PC-9 (cell line): ENCODE measurements at regions not wholly inside any gene's neighbourhood (a gene's known extent, or its start where the extent isn't known, plus 50 kb on each side); places are given as distances from the start of the nearest gene placed in this dataset.

Experiments used
- BruUV-seq: library from RNA; stranded (reverse); fragments of 400-500 nt; replicated peaks from 2 replicates; lab custom pipeline; 2021; lab: Mats Ljungman, UMichigan
- CTCF ChIA-PET: fragments of 300-600 bp; sonication (Branson Sonifier 250); formaldehyde crosslinking; loops from one replicate; lab custom pipeline; 2022; ENCODE audit warnings: antibody characterized with exemption; lab: Charles Lee
- POLR2A ChIA-PET: fragments of 300-600 bp; sonication (Branson Sonifier 250); formaldehyde crosslinking; loops from one replicate; lab custom pipeline; 2022; ENCODE audit warnings: antibody characterized with exemption; ENCODE audit not compliant: unreplicated experiment; lab: Charles Lee
- DNase-seq, 2 experiments: peaks; one replicate each; pipeline versions ENCODE4 v3.0.0 to v3.0.0-alpha.2; 2015 to 2022; ENCODE audit warnings: mixed read lengths in 1 of 2
- H2AFZ ChIP-seq: fragments of 200-600 bp; sonication (generic); 2 replicates; pipeline ENCODE4 v1.8.1; 2017; ENCODE audit warnings: antibody characterized with exemption
- H3F3A ChIP-seq: fragments of 200-600 bp; sonication (generic); 2 replicates; pipeline ENCODE4 v1.8.1; 2017; ENCODE audit warnings: antibody characterized with exemption, mild to moderate bottlenecking, low read depth; ENCODE audit not compliant: insufficient read depth
- H3K27ac ChIP-seq: fragments of 200-600 bp; sonication (generic); 2 replicates; pipeline ENCODE4 v1.6.1; 2016; ENCODE audit warnings: mixed run types
- H3K27me3 ChIP-seq: fragments of 200-600 bp; sonication (generic); 2 replicates; pipeline ENCODE4 v1.6.1; 2016; ENCODE audit warnings: low read depth, mixed run types; ENCODE audit not compliant: insufficient read depth
- H3K36me3 ChIP-seq: fragments of 200-600 bp; sonication (generic); 2 replicates; pipeline ENCODE4 v1.6.1; 2016; ENCODE audit warnings: low read depth, mixed run types
- H3K4me1 ChIP-seq: fragments of 200-600 bp; sonication (generic); replicated peaks from 2 replicates; pipeline ENCODE4 v1.6.1; 2016; ENCODE audit warnings: mixed run types; ENCODE audit not compliant: insufficient read depth
- H3K4me2 ChIP-seq: fragments of 200-600 bp; sonication (generic); 2 replicates; pipeline ENCODE4 v1.6.1; 2017; ENCODE audit warnings: mixed run types
- H3K4me3 ChIP-seq: fragments of 200-600 bp; sonication (generic); 2 replicates; pipeline ENCODE4 v1.6.1; 2016; ENCODE audit warnings: mixed run types
- H3K79me2 ChIP-seq: fragments of 200-600 bp; sonication (generic); 2 replicates; pipeline ENCODE4 v1.6.1; 2017; ENCODE audit warnings: low read depth, mixed run types
- H3K9me2 ChIP-seq: fragments of 200-600 bp; sonication (generic); 2 replicates; pipeline ENCODE4 v1.8.1; 2017; ENCODE audit warnings: mild to moderate bottlenecking; ENCODE audit not compliant: insufficient read depth
- H3K9me3 ChIP-seq: fragments of 200-600 bp; sonication (generic); 2 replicates; pipeline ENCODE4 v1.8.1; 2016; ENCODE audit warnings: low read depth; ENCODE audit not compliant: insufficient read depth
- H4K20me1 ChIP-seq: fragments of 200-600 bp; sonication (generic); 2 replicates; pipeline ENCODE4 v1.8.1; 2017; ENCODE audit not compliant: insufficient read depth
- CTCF ChIP-seq: fragments of 200-600 bp; sonication (generic); conservative IDR thresholded peaks from 2 replicates; pipeline ENCODE4 v1.6.1; 2017; ENCODE audit warnings: mixed run types, antibody characterized with exemption, mild to moderate bottlenecking, moderate library complexity
- EZH2 ChIP-seq: fragments of 200-600 bp; sonication (generic); IDR thresholded peaks from 2 replicates; pipeline ENCODE4 v1.8.0; 2017; ENCODE audit warnings: antibody characterized with exemption, low read depth
- intact Hi-C: fragments of 100-400 bp; cut with micrococcal nuclease; formaldehyde crosslinking; loops from one replicate; pipeline ENCODE4 v1.10.0; 2022; ENCODE audit not compliant: unreplicated experiment

DNA sequence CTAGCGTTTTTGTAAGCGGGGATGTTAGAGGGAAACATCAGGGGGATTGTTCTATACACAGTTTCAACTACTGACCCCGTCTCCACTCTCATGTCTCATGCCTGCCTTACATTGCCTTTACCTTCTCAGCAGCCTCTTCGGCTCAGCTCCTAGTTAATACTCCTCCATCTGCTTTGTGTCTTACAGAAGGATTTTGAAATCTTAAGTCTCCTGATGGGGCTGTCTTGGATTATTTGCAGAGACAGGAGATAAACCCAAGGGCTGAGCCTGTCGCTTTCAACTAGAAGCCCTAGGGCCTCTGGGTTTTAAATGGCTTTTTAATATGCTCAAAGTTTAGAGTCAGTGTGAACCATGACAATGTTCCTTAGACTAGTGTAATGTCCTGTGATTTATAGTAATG is 161.5 kb downstream of the CARTPT start:
- Histone ChIP-seq H3K27ac (no peak overlapping the region), H3K36me3 (no peaks in the 10 kb centered on the region), H4K20me1 (no peaks in the 10 kb centered on the region), H3K27me3 (no peaks in the 10 kb centered on the region), H3K9me3 (no peaks in the 10 kb centered on the region), H3K4me1 (peaks cover 17% of the 10 kb centered on the region), H3K9me2 (no peaks in the 10 kb centered on the region), H3K4me2 (no peak overlapping the region), H2AFZ (no peak overlapping the region; the same call in 1 of the 2 replicates), H3K79me2 (no peaks in the 10 kb centered on the region), H3K4me3 (no peak overlapping the region), H3F3A (no peaks in the 10 kb centered on the region)
- ChIA-PET CTCF (no interaction called here), POLR2A (no interaction called here)
- no TSS peak for BruUV-seq
- TF ChIP-seq CTCF (no peak), EZH2 (no peak)
- no peak for DNase-seq
- intact Hi-C loops = no loop called here

DNA sequence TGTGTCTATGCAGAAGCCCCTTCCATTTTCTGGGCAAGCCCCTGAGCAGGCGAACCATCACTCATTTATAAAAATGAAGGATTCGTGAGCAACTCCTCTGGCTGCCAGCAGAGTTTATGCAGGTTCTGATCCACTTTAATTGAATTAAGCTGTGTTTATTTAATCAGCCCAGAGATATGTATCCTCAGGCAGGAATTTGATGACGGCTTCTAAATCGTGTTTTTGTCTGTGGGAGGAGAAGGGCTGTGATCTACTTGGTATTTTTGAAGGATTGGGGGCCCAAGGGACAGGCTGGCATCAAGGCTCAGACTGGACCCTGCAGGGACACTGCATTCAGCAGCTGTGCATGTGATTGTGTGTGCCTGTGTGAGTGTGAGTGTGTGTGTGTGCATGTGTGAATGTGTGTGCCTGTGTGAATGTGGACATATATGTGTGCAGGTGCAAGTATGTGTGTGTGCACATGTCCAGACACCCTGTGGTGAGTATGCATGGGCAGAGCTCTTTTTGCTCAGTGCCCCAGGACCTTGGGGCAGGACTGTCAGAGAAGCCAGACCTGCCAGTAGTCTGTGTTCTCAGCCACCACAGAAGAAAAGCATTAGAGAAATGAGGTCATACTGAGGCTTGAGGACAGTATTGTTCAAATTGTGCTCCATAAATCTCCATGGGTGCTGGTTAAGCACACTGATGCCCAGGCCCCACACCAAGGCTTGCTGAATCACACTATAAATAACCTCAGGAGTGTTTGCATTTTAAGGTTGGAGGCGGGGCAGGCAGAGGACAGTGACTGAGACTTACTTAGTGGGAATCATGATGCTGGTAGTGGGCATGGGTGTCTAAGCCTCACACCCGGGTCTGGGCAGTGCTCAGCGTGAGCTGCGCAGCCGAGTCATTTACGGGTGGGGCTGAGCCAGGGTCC is 164.0 kb downstream of the CARTPT start:
- Histone ChIP-seq H3K79me2 (no peaks in the 10 kb centered on the region), H3K36me3 (no peaks in the 10 kb centered on the region), H3K4me2 (no peak overlapping the region), H3K27ac (no peak overlapping the region), H3K4me3 (no peak overlapping the region), H2AFZ (no peak overlapping the region), H3K27me3 (no peaks in the 10 kb centered on the region), H3K4me1 (peaks cover 17% of the 10 kb centered on the region), H3K9me3 (no peaks in the 10 kb centered on the region), H4K20me1 (no peaks in the 10 kb centered on the region), H3F3A (no peaks in the 10 kb centered on the region), H3K9me2 (no peaks in the 10 kb centered on the region)
- ChIA-PET POLR2A (no interaction called here), CTCF (interaction anchor here (0.7 kb wide), 1 partner anchor 19 kb away, joined by 5 read pairs; no protein-coding TSS in a partner anchor)
- BruUV-seq = no TSS peak
- intact Hi-C loops = no loop called here
- DNase-seq = peak in 1 of 2 experiments; percentile 44
- TF ChIP-seq CTCF (no peak), EZH2 (no peak)

DNA sequence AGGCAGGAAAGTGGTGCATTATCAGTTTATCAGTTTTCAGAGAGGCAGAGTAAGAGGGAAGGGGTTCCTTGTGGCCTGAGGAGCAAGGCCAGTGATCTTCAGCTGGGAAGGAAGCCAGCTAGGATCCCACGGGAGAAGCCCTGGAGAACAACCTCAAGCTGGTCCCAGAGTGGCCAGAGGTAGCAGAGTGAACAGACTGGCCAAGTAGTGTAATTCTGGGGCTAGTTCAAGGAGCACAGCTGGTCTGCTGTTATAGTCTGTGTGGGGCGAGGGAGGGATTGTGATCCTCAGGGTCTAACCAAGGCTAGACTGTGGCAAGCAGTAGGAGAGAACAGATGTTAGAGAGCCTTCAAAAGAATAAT is 164.6 kb downstream of the CARTPT start:
- H3K9me3 ChIP-seq = no peaks in the 10 kb centered on the region
- H2AFZ ChIP-seq = no peak overlapping the region
- no peak overlapping the region for H3K4me2 ChIP-seq
- no peak for TF ChIP-seq CTCF
- TF ChIP-seq EZH2 = no peak
- no peak overlapping the region for H3K4me3 ChIP-seq
- BruUV-seq = no TSS peak
- H3F3A ChIP-seq = no peaks in the 10 kb centered on the region
- H4K20me1 ChIP-seq = no peaks in the 10 kb centered on the region
- intact Hi-C loops = no loop called here
- H3K36me3 ChIP-seq = no peaks in the 10 kb centered on the region
- no peak overlapping the region for H3K27ac ChIP-seq
- no peaks in the 10 kb centered on the region for H3K79me2 ChIP-seq
- CTCF ChIA-PET = no interaction called here
- no peaks in the 10 kb centered on the region for H3K9me2 ChIP-seq
- H3K4me1 ChIP-seq = peaks cover 17% of the 10 kb centered on the region
- POLR2A ChIA-PET = no interaction called here
- H3K27me3 ChIP-seq = no peaks in the 10 kb centered on the region
- DNase-seq = no peak
